ENCODE measurements at regions not wholly inside any gene's neighbourhood (a gene's known extent, or its start where the extent isn't known, plus 50 kb on each side); places are given as distances from the start of the nearest gene placed in this dataset.

- no peak overlapping the region for H3K4me3 ChIP-seq (ENCODE audit: low read length)
- WGBS (ENCODE audit: insufficient coverage, low lambda C conversion rate), result 80% methylated on average over 2 of the region's 19 CpGs
These were observed 611.4 kb upstream of the CDH5 start for GRCh38 chr16:65754820-65755691.

GRCh38 chr16:65752522-65752844 lies 614.0 kb upstream of the CDH5 start:
- Histone ChIP-seq H3K4me1 (ENCODE audit: control insufficient read depth, insufficient read depth, low read length) (no peaks in the 10 kb centered on the region), H3K36me3 (ENCODE audit: control insufficient read depth, insufficient read depth, low read length) (no peaks in the 10 kb centered on the region), H3K27me3 (ENCODE audit: control insufficient read depth, insufficient read depth, low read length) (no peaks in the 10 kb centered on the region), H3K9me3 (ENCODE audit: control insufficient read depth, low read depth, low read length) (no peaks in the 10 kb centered on the region), H3K4me3 (ENCODE audit: low read length) (no peak overlapping the region), H3K27ac (ENCODE audit: low read length) (no peak overlapping the region)
- no peak for DNase-seq
- WGBS (ENCODE audit: insufficient coverage, low lambda C conversion rate), result no CpG with 5 or more reads among the region's 1 CpG

More at GRCh38 chr16:65754820-65755691, 611.4 kb upstream of the CDH5 start:
- no peaks in the 10 kb centered on the region for H3K4me1 ChIP-seq (ENCODE audit: control insufficient read depth, insufficient read depth, low read length)
- no peaks in the 10 kb centered on the region for H3K9me3 ChIP-seq (ENCODE audit: control insufficient read depth, low read depth, low read length)
- H3K27ac ChIP-seq (ENCODE audit: low read length), result no peak overlapping the region
- peak in 1 of 2 donors; percentile 9 for DNase-seq
- no peaks in the 10 kb centered on the region for H3K36me3 ChIP-seq (ENCODE audit: control insufficient read depth, insufficient read depth, low read length)
- no peaks in the 10 kb centered on the region for H3K27me3 ChIP-seq (ENCODE audit: control insufficient read depth, insufficient read depth, low read length)

GRCh38 chr16:65751622-65752521 lies 614.6 kb upstream of the CDH5 start:
- H3K27me3 ChIP-seq (ENCODE audit: control insufficient read depth, insufficient read depth, low read length), result no peaks in the 10 kb centered on the region
- 82% methylated on average over 2 of the region's 8 CpGs for WGBS (ENCODE audit: insufficient coverage, low lambda C conversion rate)
- no peak for DNase-seq

GRCh38 chr16:65749506-65749905 lies 617.0 kb upstream of the CDH5 start:
- no peaks in the 10 kb centered on the region for H3K36me3 ChIP-seq (ENCODE audit: control insufficient read depth, insufficient read depth, low read length)
- no CpG with 5 or more reads among the region's 6 CpGs for WGBS (ENCODE audit: insufficient coverage, low lambda C conversion rate)

More at GRCh38 chr16:65751622-65752521, 614.6 kb upstream of the CDH5 start:
- H3K36me3 ChIP-seq (ENCODE audit: control insufficient read depth, insufficient read depth, low read length), result no peaks in the 10 kb centered on the region
- H3K27ac ChIP-seq (ENCODE audit: low read length), result no peak overlapping the region
- no peak overlapping the region for H3K4me3 ChIP-seq (ENCODE audit: low read length)
- no peaks in the 10 kb centered on the region for H3K9me3 ChIP-seq (ENCODE audit: control insufficient read depth, low read depth, low read length)
- no peaks in the 10 kb centered on the region for H3K4me1 ChIP-seq (ENCODE audit: control insufficient read depth, insufficient read depth, low read length)

GRCh38 chr16:65746941-65747340 lies 619.5 kb upstream of the CDH5 start:
- H3K27me3 ChIP-seq (ENCODE audit: control insufficient read depth, insufficient read depth, low read length), result no peaks in the 10 kb centered on the region
- WGBS (ENCODE audit: insufficient coverage, low lambda C conversion rate), result 100% methylated on average over 2 of the region's 4 CpGs
- no peak overlapping the region for H3K4me3 ChIP-seq (ENCODE audit: low read length)
- no peak for DNase-seq
- no peaks in the 10 kb centered on the region for H3K9me3 ChIP-seq (ENCODE audit: control insufficient read depth, low read depth, low read length)
- no peak overlapping the region for H3K27ac ChIP-seq (ENCODE audit: low read length)
- H3K4me1 ChIP-seq (ENCODE audit: control insufficient read depth, insufficient read depth, low read length), result no peaks in the 10 kb centered on the region
- no peaks in the 10 kb centered on the region for H3K36me3 ChIP-seq (ENCODE audit: control insufficient read depth, insufficient read depth, low read length)

More at GRCh38 chr16:65749506-65749905, 617.0 kb upstream of the CDH5 start:
- no peaks in the 10 kb centered on the region for H3K4me1 ChIP-seq (ENCODE audit: control insufficient read depth, insufficient read depth, low read length)
- H3K9me3 ChIP-seq (ENCODE audit: control insufficient read depth, low read depth, low read length), result no peaks in the 10 kb centered on the region
- H3K27ac ChIP-seq (ENCODE audit: low read length), result no peak overlapping the region
- no peaks in the 10 kb centered on the region for H3K27me3 ChIP-seq (ENCODE audit: control insufficient read depth, insufficient read depth, low read length)
- H3K4me3 ChIP-seq (ENCODE audit: low read length), result no peak overlapping the region
- DNase-seq, result no peak

- Histone ChIP-seq H3K4me1 (ENCODE audit: control insufficient read depth, insufficient read depth, low read length) (no peaks in the 10 kb centered on the region), H3K27ac (ENCODE audit: low read length) (no peak overlapping the region), H3K36me3 (ENCODE audit: control insufficient read depth, insufficient read depth, low read length) (no peaks in the 10 kb centered on the region), H3K27me3 (ENCODE audit: control insufficient read depth, insufficient read depth, low read length) (no peaks in the 10 kb centered on the region), H3K9me3 (ENCODE audit: control insufficient read depth, low read depth, low read length) (no peaks in the 10 kb centered on the region), H3K4me3 (ENCODE audit: low read length) (no peak overlapping the region)
- no CpG with 5 or more reads among the region's 1 CpG for WGBS (ENCODE audit: insufficient coverage, low lambda C conversion rate)
- no peak for DNase-seq
These were observed 621.2 kb upstream of the CDH5 start for GRCh38 chr16:65745201-65745708.

GRCh38 chr16:65744401-65744800 lies 622.1 kb upstream of the CDH5 start:
- Histone ChIP-seq H3K4me3 (ENCODE audit: low read length) (no peak overlapping the region), H3K27ac (ENCODE audit: low read length) (no peak overlapping the region), H3K4me1 (ENCODE audit: control insufficient read depth, insufficient read depth, low read length) (no peaks in the 10 kb centered on the region), H3K36me3 (ENCODE audit: control insufficient read depth, insufficient read depth, low read length) (no peaks in the 10 kb centered on the region), H3K27me3 (ENCODE audit: control insufficient read depth, insufficient read depth, low read length) (no peaks in the 10 kb centered on the region), H3K9me3 (ENCODE audit: control insufficient read depth, low read depth, low read length) (no peaks in the 10 kb centered on the region)
- DNase-seq, result no peak
- no CpG with 5 or more reads among the region's 2 CpGs for WGBS (ENCODE audit: insufficient coverage, low lambda C conversion rate)

- Histone ChIP-seq H3K4me3 (ENCODE audit: low read length) (no peak overlapping the region), H3K36me3 (ENCODE audit: control insufficient read depth, insufficient read depth, low read length) (no peaks in the 10 kb centered on the region), H3K27ac (ENCODE audit: low read length) (no peak overlapping the region), H3K27me3 (ENCODE audit: control insufficient read depth, insufficient read depth, low read length) (no peaks in the 10 kb centered on the region), H3K9me3 (ENCODE audit: control insufficient read depth, low read depth, low read length) (no peaks in the 10 kb centered on the region), H3K4me1 (ENCODE audit: control insufficient read depth, insufficient read depth, low read length) (no peaks in the 10 kb centered on the region)
- WGBS (ENCODE audit: insufficient coverage, low lambda C conversion rate), result no CpG with 5 or more reads among the region's 3 CpGs
- DNase-seq, result no peak
These were observed 621.7 kb upstream of the CDH11 start for GRCh38 chr16:65743558-65743957.

- no peak overlapping the region for H3K27ac ChIP-seq (ENCODE audit: low read length)
- H3K9me3 ChIP-seq (ENCODE audit: control insufficient read depth, low read depth, low read length), result no peaks in the 10 kb centered on the region
- no peaks in the 10 kb centered on the region for H3K36me3 ChIP-seq (ENCODE audit: control insufficient read depth, insufficient read depth, low read length)
- DNase-seq, result no peak
- H3K4me1 ChIP-seq (ENCODE audit: control insufficient read depth, insufficient read depth, low read length), result no peaks in the 10 kb centered on the region
- H3K4me3 ChIP-seq (ENCODE audit: low read length), result no peak overlapping the region
- no peaks in the 10 kb centered on the region for H3K27me3 ChIP-seq (ENCODE audit: control insufficient read depth, insufficient read depth, low read length)
These were observed 618.8 kb upstream of the CDH11 start for GRCh38 chr16:65740711-65741110.

- WGBS (ENCODE audit: insufficient coverage, low lambda C conversion rate), result no CpG with 5 or more reads among the region's 3 CpGs
- no peak for DNase-seq
- Histone ChIP-seq H3K4me3 (ENCODE audit: low read length) (no peak overlapping the region), H3K27ac (ENCODE audit: low read length) (no peak overlapping the region), H3K27me3 (ENCODE audit: control insufficient read depth, insufficient read depth, low read length) (no peaks in the 10 kb centered on the region), H3K36me3 (ENCODE audit: control insufficient read depth, insufficient read depth, low read length) (no peaks in the 10 kb centered on the region), H3K4me1 (ENCODE audit: control insufficient read depth, insufficient read depth, low read length) (no peaks in the 10 kb centered on the region), H3K9me3 (ENCODE audit: control insufficient read depth, low read depth, low read length) (no peaks in the 10 kb centered on the region)
These were observed 617.7 kb upstream of the CDH11 start for GRCh38 chr16:65739518-65739917.

Measured in large intestine (tissue), 3 donors.